TTC549 (cell line): ENCODE measurements at regions not wholly inside any gene's neighbourhood (a gene's known extent, or its start where the extent isn't known, plus 50 kb on each side); places are given as distances from the start of the nearest gene placed in this dataset.
"Not testable (repeated sequence)": the region's sequence is repeated elsewhere in the genome, so short reads cannot be mapped to it uniquely, and the experiment has no call there.

Experiments used
- FAIRE-seq: peaks from 2 replicates; lab custom pipeline; 2012; peaks lifted over from hg19 to GRCh38; lab: Jason Lieb, UNC

DNA sequence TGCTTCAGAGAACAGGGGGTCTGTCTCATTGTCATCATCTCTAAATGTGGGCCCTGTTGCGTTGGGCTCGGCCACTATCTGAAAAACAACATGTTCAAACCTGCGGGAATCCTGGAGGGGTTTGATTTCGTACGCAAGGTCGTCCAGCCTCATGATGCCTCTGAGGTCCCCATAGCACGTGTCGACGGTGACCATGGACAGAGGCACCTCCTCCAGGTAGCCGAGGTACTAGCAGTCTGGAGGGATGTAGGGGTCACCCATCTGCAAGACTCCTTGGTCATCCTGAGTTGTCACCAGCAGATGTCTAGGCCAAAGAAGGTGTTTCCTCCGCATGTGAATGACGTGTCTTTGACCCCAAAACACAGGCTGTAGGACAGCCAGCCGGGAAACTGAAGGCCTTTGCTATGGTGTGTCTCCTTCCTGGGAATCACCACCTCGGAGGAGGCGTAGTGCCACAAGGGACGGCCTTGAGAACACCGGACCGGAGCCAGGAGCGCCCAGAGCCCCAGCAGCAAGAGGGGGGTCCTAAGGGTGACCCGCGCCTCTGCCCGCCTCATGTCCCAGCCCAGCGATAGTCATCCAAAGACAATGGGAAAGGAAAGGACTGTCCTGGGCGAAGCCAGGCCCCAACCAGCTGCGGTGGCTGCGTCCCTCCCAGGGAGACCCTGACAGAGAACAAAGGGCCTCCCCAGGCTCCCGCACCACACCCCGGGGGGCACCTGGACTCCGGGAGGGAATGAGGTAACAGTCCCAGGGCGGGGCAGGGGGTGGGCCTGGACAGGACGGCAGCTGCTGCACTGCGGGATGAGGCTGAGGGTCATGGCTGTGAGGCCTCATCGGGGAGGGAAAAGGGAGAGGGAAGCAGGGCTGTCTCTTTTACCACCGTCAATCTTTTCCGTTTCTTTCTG is 445.5 kb downstream of the TMEM121 start:
- FAIRE-seq: no peak

DNA sequence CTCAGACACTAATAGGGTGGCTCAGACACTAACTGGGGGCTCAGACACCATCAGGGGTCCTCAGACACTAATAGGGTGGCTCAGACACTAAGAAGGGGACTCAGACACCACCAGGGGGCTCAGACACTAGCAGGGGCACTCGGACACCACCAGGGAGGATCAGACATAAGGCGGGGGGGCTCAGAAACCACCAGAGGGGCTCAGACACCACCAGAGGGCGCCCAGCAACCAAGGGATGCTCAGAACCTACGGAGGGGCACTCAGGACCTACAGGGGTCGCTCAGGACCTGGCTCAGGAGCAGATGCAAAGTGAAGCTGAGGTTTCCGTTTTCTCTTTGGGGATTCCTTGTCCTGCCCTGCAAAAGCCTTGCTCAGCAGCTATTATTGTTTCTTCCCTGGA is 448.5 kb downstream of the TMEM121 start:
- FAIRE-seq: no peak

DNA sequence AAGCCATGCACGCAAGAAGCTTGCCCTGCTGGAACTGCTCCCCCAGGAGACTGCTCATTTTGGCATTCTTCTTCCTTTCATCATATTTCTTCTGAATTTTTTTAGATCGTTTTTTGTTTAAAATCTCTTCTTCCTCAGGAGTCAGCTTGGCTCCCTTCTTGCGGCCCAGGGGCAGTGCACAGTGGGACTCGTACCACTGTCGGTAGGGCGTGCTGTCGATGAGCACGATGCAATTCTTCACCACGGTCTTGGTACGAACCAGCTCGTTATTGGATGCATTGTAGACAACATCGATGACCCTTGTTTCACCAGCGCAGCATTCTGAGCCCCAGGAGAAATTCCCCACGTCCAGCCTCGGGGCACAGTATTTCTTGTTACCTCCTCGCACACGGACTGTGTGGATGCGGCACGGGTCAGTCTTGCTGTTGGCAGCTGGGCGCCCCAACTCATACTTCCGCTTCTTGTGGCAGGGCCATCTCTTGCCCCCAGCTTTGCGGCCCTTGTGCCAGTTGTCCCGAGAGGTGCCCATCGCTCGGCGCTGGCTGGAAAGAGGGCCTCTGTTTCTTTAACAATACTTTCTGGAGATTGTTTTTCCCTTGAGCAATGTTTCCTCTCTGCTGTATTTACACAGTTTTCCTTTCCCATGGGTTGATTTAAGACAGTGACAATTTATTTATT is 452.4 kb downstream of the TMEM121 start:
- FAIRE-seq: no peak

DNA sequence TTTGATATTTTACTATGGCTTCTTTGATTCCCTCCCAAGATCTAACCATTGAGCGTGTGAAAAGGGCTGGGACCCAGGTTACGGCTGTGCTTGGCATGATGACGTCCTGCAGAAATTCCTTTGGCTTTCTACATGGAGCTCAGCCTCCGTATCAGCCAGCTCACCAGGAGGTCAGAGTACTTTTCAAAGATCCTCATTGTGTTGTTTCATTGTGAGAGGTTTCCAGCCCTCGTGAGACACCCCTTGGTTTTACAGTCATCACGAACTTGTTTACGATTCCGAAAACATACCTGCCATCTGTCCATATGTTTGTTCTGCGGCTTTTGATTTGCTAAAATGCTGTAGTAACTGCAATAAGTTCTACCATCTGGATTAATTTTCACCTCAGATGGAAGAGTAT is 453.1 kb downstream of the TMEM121 start:
- FAIRE-seq: no peak

DNA sequence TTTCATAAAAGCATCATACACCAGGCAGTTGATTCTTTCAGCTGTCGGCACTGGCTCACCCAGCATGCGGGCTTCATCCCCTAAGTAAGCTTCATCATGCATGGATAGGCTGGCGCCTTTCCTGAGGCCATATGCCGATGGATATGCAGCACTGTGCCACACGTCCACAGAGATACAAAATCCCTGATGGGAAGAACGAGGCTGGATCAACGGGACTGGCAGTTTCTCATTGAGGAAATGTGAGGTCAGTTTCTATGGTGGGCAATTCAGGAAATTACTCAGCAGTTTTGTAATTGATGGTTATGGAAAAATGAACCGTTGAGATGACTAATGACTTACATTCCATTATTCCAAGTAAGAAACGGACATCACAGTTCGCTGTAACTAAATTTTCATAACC is 453.8 kb downstream of the TMEM121 start:
- FAIRE-seq: no peak

DNA sequence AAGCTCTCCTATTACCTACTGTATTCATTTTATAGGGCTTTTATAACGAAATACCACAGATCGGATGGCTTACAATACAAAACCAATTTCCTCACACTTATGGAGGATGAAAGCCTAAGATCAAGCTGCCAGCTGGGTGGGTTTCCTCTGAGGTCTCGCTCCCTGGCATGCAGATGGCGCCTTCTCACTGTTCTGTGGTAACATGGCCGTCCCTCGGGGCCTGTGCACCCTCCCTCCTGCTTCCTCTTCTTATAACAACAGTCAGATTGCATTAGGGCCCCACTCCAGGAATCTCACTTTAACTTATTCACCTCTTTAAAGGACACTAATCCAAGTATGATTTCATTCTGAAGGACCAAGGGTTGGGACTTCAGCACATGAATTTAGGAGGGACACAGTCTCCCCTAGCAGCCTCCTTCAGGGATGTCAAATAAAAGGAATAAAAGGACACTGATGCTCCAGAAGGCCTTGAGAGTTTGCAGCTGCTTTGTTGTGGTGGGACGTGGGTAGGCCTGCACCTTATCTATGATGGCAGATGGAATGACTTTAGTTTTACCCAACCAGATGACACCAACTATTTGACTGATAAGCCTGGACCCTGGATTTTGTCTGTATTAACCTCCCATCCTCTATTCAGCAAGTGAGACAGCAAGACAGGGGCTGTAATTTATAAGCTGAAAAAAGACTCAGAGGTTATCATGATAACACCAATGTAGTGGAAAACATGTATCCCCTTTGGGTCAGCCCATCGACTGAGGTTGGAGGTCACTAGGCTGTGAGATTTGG is 455.3 kb downstream of the TMEM121 start:
- FAIRE-seq: not testable (repeated sequence)

DNA sequence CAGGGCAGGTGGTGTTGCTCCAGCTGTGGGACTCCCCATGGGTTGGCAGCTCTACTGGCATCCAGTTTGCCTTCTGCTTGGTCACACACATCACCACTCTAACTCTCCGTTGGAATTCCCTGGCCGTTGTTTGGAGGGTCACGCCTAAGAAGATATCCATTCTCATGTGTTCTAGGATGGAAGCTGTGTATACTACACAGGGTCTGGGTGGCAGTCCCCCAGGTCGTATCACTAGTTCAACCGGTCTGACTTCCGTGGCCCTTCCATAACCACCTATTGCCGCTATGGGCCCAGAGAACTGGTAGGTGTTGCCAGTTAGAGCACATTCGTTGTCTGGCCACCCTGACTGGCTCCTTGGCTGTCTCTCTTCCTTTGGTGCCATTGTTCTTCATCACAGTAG is 456.3 kb downstream of the TMEM121 start:
- FAIRE-seq: no peak

DNA sequence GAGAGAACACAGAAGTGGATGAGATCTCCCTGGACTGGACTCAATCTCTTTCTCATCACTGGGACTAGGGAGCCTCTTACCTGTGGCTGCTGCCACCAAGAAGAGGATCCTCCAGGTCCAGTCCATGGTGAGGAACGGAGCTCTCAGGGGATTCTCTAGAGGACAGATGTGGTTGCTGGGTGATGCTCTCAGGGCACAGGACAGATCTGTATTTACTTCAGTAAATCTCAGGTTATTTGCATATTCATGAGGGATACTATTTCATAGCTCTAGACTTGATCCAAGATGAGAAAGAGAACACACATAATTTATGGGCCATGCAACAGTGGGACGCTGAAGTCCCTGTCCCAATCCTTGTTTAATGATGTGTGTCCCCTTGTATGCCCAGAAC is 460.5 kb downstream of the TMEM121 start:
- no peak for FAIRE-seq

DNA sequence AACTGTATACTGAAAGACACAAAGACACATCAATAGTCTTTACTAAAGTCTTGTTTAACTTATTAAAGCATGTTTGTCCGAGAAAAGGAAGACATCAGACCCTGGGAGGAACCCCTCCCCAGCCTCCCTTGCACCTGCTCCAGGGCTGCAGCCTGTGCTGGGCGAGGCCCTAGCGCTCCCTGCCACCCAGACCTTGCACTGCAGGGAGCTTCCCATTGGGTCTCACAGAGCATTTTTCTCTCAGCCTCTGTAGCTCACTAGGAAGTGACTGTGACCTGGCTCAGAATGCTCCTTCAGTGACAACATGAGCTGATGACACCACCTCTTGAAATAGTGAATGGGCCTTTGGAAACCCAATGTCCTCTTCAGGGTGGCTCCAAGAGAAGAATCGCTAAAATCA is 461.2 kb downstream of the TMEM121 start:
- FAIRE-seq: no peak

DNA sequence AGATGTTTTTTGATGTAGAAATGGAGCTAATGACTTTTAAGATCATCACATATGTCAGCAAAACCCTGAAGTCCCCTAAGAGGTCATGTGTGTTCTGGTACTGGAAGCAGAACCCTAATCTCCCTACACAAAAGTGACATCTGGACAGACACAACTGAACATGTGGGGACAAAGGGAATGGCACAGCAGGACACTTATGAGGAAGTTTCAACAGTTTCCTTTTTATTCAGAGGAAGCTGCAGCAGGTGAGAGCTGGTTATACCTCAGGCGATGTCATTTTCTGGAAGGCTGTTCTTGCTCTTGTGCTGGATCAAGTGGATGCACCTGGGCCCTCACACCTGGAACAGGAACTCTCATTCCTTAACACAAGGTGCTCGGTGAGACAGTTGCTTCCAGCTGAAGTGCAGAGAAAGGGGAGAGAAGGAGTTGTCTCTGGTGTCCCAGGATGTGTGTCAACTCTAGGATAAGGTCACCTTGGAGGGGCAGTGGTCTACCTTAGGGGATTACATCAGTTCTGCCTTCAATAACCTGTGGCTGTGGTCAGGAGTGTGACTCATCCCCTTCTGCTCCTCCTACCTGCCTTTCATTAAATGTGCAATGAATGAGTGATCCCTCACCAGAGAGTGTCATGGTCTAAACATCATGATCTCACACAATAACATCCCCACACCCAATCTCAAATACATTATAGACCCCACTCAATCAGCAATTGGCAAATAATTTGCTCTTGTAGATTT is 463.4 kb downstream of the TMEM121 start:
- no peak for FAIRE-seq

DNA sequence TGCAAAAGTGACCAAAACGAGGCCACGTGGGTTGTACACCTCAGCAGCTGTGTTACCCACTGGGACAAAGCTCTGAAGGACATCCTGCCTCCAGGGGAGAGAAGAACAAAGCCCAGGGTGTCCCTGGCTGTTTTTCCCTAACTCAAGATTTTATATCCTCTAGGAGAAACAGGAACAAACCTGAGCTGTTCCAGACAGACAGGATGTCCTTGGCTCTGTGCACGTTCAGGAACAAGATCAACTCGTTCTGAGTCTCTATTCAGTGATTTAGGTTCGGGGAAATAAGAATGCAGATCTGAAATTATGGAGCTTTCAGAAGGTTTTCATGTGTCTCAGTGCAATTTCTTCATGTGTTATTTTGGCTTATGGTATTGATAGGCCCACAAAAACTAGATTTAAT is 465.3 kb downstream of the TMEM121 start:
- not testable (repeated sequence) for FAIRE-seq

DNA sequence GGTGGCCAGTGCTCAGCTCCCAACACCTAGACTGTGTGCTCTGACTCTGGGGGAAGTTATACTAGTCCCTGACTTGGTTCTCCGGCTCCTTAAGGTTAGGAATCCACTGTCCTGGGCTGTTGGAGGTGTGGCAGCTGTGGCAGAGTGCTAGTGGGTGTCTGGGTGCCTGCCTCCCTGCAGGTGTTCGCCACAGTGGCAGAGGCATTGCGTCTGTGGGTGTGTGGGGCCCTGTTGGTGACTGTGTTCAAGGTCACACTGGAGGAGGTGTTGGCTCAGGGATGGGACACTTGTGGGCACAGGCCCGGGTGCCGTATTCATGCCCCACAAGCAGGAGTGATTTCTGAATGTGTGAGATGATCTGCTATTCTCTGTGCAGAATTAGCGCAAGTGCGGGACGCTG is 467.4 kb downstream of the TMEM121 start:
- FAIRE-seq: no peak

DNA sequence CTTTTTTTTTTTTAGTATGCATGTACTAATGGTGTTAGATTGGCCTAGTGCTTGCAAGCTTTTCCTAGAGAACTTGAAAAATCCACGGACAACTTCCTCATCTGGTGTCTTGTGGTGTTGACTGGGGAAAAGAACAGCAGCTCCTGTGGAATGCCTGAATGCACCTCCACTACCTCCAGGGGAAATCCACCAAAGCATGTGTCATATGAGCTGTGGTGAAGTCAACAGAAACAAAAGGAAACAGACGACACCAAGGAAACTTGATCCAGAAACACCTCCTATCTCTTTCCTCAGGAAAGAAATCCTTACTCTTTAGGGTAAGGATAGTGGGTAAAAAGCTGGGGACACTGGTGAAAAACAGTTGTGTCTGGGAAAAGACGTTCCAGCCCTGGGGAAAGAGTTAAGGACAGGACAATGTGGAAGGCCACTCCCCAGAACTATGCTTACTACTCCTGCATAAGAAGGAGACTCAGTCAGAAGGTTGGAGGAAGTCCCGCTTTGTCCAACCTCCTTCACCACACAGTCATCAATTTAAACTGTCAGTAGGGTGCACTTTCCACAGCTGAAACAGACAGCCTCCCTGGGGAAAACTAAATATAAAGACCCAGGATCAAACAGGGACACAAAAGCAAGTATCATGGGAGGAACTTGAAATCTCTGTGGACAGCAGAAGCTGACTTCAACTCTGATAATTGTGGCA is 468.8 kb downstream of the TMEM121 start:
- FAIRE-seq: not testable (repeated sequence)

DNA sequence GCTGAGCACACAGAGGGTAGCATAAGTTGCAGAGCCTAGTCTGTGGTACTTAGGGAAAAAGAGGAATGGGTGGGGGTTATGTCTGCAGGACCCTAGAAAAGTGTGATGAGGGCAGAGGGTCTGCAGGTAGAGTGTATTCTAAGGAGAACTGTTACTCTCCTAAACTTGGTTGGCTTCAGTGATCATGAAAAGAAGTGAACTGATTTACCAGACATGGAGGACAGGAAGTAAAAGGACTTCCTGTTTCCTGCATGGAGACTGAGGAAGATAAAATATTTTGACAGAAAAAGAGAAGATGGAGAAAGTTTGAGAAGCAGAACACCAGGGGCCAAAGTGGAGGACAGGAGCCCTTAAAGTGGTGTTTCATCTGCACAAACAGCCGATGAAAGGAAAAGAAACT is 472.2 kb downstream of the TMEM121 start:
- FAIRE-seq: not testable (repeated sequence)

DNA sequence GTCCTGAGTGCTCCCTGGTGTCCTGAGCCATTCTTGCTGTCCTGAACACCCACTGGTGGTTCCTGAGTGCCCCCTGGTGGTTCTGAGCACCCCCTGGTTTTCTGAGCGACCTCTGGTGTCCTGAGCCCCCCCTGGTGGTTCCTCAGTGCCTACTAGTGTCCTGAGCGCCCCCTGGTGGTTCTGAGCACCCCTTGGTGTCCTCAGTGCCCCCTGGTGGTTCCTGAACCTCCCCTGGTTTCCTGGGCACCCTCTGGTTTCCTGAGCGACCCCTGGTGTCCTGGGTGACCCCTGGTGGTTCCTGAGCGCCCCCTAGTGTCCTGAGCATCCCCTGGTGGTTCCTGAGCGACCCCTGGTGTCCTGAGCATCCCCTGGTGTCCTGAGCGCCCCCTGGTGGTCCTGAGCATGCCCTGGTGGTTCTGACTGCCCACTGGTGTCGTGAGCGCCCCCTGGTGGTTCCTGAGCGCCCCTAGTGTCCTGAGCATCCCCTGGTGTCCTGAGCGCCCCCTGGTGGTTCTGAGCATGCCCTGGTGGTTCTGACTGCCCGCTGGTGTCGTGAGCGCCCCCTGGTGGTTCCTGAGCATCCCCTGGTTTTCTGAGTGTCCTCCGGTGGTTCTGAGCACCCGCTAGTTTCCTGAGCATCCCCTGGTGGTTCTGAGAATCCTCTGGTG is 473.1 kb downstream of the TMEM121 start:
- no peak for FAIRE-seq

DNA sequence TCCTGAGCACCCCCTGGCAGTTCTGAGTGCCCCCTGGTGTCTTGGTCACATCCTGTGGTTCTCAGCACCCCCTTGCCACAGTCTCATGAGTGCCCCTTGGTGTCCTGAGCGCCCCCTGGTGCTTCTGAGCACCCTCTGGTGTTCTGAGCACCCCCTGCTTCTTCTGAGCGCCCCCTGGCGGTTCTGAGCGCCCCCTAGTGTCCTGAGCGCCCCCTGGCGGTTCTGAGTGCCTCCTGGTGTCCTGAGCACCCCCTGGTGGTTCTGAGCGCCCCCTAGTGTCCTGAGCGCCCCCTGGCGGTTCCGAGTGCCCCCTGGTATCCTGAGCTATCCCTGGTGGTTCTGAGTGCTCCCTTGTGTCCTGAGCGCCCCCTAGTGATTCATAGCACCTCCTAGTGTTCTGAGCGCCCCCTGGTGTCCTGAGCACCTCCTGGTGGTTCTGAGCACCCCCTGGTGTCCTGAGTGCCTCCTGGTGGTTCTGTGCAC is 473.7 kb downstream of the TMEM121 start:
- not testable (repeated sequence) for FAIRE-seq

DNA sequence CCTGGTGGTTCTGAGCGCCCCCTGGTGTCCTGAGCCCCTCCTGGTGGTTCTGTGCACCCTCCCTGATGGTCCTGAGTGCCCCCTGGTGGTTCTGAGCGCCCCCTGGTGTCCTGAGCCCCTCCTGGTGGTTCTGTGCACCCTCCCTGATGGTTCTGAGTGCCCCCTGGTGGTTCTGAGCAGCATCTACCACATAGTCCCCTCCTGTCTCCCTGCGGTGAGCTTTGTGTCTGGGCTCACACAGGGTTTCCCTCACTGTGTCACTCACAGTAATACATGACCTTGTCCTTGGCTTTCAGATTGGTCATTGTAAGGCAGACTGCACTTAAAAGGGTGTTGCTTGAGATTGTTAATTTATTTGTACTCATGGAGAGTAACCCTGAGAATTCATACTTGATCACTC is 474.9 kb downstream of the TMEM121 start:
- not testable (repeated sequence) for FAIRE-seq

DNA sequence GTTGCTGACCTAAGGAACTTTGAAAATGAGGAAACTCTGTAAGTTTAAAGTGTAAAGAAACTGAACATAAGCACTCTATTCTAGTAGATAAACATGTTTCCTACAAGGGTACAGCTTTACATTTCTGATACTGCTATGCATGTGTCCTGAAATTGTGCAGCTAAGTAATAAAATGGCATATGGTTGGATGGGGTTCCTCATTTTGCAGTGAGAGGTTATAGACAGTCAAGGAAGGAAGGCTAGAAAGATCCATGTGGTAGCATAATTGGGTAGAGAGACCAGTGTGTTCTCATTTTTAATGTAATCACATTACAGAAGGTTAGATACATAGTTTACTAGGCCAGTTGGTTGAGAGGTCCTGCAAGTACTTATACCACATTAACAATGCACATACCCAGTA is 477.0 kb downstream of the TMEM121 start:
- FAIRE-seq: no peak

DNA sequence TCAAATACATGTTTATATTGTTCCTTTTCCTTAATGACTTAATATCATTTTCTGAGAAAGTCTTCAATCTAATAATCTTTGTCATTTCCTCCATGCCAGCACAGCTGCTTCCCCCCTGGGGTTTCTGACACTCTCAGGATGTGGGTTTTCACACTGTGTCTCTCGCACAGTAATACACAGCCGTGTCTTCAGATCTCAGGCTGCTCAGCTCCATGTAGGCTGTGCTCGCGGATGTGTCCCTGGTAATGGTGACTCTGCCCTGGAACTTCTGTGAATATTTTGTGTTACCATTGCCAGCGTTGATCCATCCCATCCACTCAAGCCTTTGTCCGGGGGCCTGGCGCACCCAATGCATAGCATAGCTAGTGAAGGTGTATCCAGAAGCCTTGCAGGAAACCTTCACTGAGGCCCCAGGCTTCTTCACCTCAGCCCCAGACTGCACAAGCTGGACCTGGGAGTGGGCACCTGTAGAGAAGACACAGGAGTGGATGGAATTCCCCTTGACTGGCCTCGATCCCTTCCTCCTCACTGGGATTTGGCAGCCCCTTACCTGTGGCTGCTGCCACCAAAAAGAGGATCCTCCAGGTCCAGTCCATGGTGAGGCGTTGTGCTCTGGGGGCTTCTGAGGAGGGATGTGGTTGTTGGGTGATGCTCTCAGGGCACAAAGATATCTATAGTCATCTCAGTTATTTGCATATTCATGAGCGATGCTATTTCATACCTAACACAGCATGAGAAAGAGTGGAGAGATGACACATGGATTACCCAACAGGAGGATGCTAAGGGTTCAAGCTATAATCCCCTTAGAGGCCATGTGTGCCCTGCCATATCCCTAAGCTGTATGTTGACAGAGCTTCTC is 478.8 kb downstream of the TMEM121 start:
- not testable (repeated sequence) for FAIRE-seq

DNA sequence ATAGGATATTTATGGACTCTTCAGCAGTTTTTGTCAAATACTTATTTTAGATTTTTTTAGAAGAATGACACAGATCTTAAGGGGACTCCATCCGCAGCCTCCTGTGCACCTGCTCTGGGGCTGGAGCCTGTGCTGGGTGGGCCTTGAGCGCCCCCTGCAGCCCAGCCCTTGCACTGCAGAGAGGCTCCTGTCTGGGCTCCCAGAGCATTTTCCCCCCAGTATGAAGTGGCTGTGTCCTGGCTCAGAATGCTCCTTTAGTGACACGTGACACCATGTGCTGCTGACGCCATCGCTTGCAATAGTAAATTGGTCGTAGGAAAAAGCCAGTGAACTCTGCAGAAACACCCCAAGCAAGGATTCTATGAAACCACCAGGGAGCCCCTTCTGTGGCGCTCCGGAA is 479.7 kb downstream of the TMEM121 start:
- FAIRE-seq: not testable (repeated sequence)
